ENCODE measurements at regions not wholly inside any gene's neighbourhood (a gene's known extent, or its start where the extent isn't known, plus 50 kb on each side); places are given as distances from the start of the nearest gene placed in this dataset.

DNA sequence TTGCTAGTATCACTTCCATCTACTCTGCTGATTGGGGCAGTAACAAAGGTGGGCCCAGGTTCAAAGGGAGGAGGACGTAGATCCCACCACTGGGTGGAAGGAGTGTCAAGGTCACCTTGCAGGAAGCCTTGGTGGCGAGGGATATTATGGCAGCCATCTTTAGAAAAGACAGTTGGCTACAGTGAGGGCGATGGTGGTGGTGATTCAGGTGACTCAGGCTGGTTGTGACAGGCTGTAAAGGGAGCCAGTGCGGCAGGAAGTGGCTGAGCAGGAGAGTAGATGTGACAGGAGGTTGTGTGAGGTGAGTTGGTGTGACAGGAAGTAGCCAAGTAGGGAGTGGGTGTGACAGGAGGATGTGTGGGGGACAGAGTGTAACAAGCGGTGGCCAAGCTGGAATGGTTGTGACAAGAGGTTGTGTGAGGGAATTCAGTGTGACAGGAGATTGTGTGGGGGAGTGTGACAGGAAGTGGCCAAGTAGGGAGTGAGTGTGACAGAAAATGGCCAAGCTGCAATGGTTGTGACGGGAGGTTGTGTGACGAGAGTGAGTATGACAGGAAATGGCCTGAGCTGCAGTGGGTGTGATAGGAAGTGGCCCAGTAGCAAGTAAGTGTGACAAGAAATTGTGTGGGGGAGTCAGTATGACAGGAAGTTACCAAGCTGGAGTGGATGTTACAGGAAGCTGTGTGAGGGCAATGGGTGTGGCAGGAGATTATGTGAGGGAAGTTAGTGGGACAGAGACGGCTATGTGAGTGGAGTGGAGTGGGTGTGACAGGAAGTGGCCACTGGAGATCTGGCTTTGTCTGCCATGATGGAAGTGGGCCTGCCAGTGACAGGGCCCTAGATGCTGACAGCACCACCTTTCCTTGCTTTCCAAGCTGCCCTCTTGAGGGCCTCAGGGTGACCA, 136.5 kb upstream of the MYL2 start (continued):
- no peak for TF ChIP-seq NFE2L1 (CRISPR knock-in tag; IDR thresholded peaks at IDR 0.05)
- no peak for TF ChIP-seq TP53 (CRISPR knock-in tag; IDR thresholded peaks at IDR 0.05)
- no peak for TF ChIP-seq KAT7 (CRISPR knock-in tag; IDR thresholded peaks at IDR 0.05; ENCODE audit: borderline replicate concordance)

GRCh38 chr12:111055181-111055880, 135.0 kb upstream of the MYL2 start:
- Mint-ChIP-seq H3K9me3 (no peaks in the 10 kb centered on the region), H3K27ac (no peak overlapping the region), H3K4me1 (peaks cover 26% of the 10 kb centered on the region), H3K27me3 (ENCODE audit: low read depth) (no peaks in the 10 kb centered on the region), H3K4me3 (no peak overlapping the region), H3K36me3 (no peaks in the 10 kb centered on the region)
- ATAC-seq (no peak), DNase-seq (ENCODE audit: low spot score) (no peak)
- CTCF ChIA-PET: no interaction called here
- POLR2A ChIA-PET: no interaction called here
- TF ChIP-seq, protein P1, sequence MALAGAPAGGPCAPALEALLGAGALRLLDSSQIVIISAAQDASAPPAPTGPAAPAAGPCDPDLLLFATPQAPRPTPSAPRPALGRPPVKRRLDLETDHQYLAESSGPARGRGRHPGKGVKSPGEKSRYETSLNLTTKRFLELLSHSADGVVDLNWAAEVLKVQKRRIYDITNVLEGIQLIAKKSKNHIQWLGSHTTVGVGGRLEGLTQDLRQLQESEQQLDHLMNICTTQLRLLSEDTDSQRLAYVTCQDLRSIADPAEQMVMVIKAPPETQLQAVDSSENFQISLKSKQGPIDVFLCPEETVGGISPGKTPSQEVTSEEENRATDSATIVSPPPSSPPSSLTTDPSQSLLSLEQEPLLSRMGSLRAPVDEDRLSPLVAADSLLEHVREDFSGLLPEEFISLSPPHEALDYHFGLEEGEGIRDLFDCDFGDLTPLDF (CRISPR knock-in tag; IDR thresholded peaks at IDR 0.05): no peak
- no peak for TF ChIP-seq ZNF317 (CRISPR knock-in tag; IDR thresholded peaks at IDR 0.05; ENCODE audit: borderline replicate concordance, low read depth)
- no peak for TF ChIP-seq ZNF263 (CRISPR knock-in tag; IDR thresholded peaks at IDR 0.05; ENCODE audit: low read depth)
- no peak for TF ChIP-seq IRF2 (CRISPR knock-in tag; IDR thresholded peaks at IDR 0.05; ENCODE audit: borderline replicate concordance, low read depth)
- TF ChIP-seq, protein P2, sequence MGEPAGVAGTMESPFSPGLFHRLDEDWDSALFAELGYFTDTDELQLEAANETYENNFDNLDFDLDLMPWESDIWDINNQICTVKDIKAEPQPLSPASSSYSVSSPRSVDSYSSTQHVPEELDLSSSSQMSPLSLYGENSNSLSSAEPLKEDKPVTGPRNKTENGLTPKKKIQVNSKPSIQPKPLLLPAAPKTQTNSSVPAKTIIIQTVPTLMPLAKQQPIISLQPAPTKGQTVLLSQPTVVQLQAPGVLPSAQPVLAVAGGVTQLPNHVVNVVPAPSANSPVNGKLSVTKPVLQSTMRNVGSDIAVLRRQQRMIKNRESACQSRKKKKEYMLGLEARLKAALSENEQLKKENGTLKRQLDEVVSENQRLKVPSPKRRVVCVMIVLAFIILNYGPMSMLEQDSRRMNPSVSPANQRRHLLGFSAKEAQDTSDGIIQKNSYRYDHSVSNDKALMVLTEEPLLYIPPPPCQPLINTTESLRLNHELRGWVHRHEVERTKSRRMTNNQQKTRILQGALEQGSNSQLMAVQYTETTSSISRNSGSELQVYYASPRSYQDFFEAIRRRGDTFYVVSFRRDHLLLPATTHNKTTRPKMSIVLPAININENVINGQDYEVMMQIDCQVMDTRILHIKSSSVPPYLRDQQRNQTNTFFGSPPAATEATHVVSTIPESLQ (CRISPR knock-in tag; IDR thresholded peaks at IDR 0.05): no peak
- TF ChIP-seq, protein P3, sequence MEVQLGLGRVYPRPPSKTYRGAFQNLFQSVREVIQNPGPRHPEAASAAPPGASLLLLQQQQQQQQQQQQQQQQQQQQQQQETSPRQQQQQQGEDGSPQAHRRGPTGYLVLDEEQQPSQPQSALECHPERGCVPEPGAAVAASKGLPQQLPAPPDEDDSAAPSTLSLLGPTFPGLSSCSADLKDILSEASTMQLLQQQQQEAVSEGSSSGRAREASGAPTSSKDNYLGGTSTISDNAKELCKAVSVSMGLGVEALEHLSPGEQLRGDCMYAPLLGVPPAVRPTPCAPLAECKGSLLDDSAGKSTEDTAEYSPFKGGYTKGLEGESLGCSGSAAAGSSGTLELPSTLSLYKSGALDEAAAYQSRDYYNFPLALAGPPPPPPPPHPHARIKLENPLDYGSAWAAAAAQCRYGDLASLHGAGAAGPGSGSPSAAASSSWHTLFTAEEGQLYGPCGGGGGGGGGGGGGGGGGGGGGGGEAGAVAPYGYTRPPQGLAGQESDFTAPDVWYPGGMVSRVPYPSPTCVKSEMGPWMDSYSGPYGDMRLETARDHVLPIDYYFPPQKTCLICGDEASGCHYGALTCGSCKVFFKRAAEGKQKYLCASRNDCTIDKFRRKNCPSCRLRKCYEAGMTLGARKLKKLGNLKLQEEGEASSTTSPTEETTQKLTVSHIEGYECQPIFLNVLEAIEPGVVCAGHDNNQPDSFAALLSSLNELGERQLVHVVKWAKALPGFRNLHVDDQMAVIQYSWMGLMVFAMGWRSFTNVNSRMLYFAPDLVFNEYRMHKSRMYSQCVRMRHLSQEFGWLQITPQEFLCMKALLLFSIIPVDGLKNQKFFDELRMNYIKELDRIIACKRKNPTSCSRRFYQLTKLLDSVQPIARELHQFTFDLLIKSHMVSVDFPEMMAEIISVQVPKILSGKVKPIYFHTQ (CRISPR knock-in tag; IDR thresholded peaks at IDR 0.05): no peak
- no peak for TF ChIP-seq ZNF281 (CRISPR knock-in tag; IDR thresholded peaks at IDR 0.05)
- TF ChIP-seq ZNF416 (CRISPR knock-in tag; IDR thresholded peaks at IDR 0.05): no peak
- no peak for TF ChIP-seq NR2C2 (CRISPR knock-in tag; IDR thresholded peaks at IDR 0.05)
- no peak for TF ChIP-seq PREB (CRISPR knock-in tag; IDR thresholded peaks at IDR 0.05; ENCODE audit: borderline replicate concordance)
- TF ChIP-seq, protein P4, sequence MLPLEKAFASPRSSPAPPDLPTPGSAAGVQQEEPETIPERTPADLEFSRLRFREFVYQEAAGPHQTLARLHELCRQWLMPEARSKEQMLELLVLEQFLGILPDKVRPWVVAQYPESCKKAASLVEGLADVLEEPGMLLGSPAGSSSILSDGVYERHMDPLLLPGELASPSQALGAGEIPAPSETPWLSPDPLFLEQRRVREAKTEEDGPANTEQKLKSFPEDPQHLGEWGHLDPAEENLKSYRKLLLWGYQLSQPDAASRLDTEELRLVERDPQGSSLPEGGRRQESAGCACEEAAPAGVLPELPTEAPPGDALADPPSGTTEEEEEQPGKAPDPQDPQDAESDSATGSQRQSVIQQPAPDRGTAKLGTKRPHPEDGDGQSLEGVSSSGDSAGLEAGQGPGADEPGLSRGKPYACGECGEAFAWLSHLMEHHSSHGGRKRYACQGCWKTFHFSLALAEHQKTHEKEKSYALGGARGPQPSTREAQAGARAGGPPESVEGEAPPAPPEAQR (CRISPR knock-in tag; IDR thresholded peaks at IDR 0.05): no peak
- TF ChIP-seq TP53 (CRISPR knock-in tag; IDR thresholded peaks at IDR 0.05): no peak
- TF ChIP-seq AFF4 (CRISPR knock-in tag; IDR thresholded peaks at IDR 0.05; ENCODE audit: borderline replicate concordance): no peak
- no peak for TF ChIP-seq ZNF671 (CRISPR knock-in tag; IDR thresholded peaks at IDR 0.05)
- no peak for TF ChIP-seq TEAD4 (CRISPR knock-in tag; IDR thresholded peaks at IDR 0.05)
